PC-9 (cell line): ENCODE measurements at regions not wholly inside any gene's neighbourhood (a gene's known extent, or its start where the extent isn't known, plus 50 kb on each side); places are given as distances from the start of the nearest gene placed in this dataset.

Source experiments
- BruUV-seq: library from RNA; stranded (reverse); fragments of 400-500 nt; replicated peaks from 2 replicates; lab custom pipeline; 2021; lab: Mats Ljungman, UMichigan
- CTCF ChIA-PET: fragments of 300-600 bp; sonication (Branson Sonifier 250); formaldehyde crosslinking; loops from one replicate; lab custom pipeline; 2022; ENCODE audit warnings: antibody characterized with exemption; lab: Charles Lee
- POLR2A ChIA-PET: fragments of 300-600 bp; sonication (Branson Sonifier 250); formaldehyde crosslinking; loops from one replicate; lab custom pipeline; 2022; ENCODE audit warnings: antibody characterized with exemption; ENCODE audit not compliant: unreplicated experiment; lab: Charles Lee
- DNase-seq, 2 experiments: peaks; one replicate each; pipeline versions ENCODE4 v3.0.0 to v3.0.0-alpha.2; 2015 to 2022; ENCODE audit warnings: mixed read lengths in 1 of 2
- H2AFZ ChIP-seq: fragments of 200-600 bp; sonication (generic); 2 replicates; pipeline ENCODE4 v1.8.1; 2017; ENCODE audit warnings: antibody characterized with exemption
- H3F3A ChIP-seq: fragments of 200-600 bp; sonication (generic); 2 replicates; pipeline ENCODE4 v1.8.1; 2017; ENCODE audit warnings: antibody characterized with exemption, mild to moderate bottlenecking, low read depth; ENCODE audit not compliant: insufficient read depth
- H3K27ac ChIP-seq: fragments of 200-600 bp; sonication (generic); 2 replicates; pipeline ENCODE4 v1.6.1; 2016; ENCODE audit warnings: mixed run types
- H3K27me3 ChIP-seq: fragments of 200-600 bp; sonication (generic); 2 replicates; pipeline ENCODE4 v1.6.1; 2016; ENCODE audit warnings: low read depth, mixed run types; ENCODE audit not compliant: insufficient read depth
- H3K36me3 ChIP-seq: fragments of 200-600 bp; sonication (generic); 2 replicates; pipeline ENCODE4 v1.6.1; 2016; ENCODE audit warnings: low read depth, mixed run types
- H3K4me1 ChIP-seq: fragments of 200-600 bp; sonication (generic); replicated peaks from 2 replicates; pipeline ENCODE4 v1.6.1; 2016; ENCODE audit warnings: mixed run types; ENCODE audit not compliant: insufficient read depth
- H3K4me2 ChIP-seq: fragments of 200-600 bp; sonication (generic); 2 replicates; pipeline ENCODE4 v1.6.1; 2017; ENCODE audit warnings: mixed run types
- H3K4me3 ChIP-seq: fragments of 200-600 bp; sonication (generic); 2 replicates; pipeline ENCODE4 v1.6.1; 2016; ENCODE audit warnings: mixed run types
- H3K79me2 ChIP-seq: fragments of 200-600 bp; sonication (generic); 2 replicates; pipeline ENCODE4 v1.6.1; 2017; ENCODE audit warnings: low read depth, mixed run types
- H3K9me2 ChIP-seq: fragments of 200-600 bp; sonication (generic); 2 replicates; pipeline ENCODE4 v1.8.1; 2017; ENCODE audit warnings: mild to moderate bottlenecking; ENCODE audit not compliant: insufficient read depth
- H3K9me3 ChIP-seq: fragments of 200-600 bp; sonication (generic); 2 replicates; pipeline ENCODE4 v1.8.1; 2016; ENCODE audit warnings: low read depth; ENCODE audit not compliant: insufficient read depth
- H4K20me1 ChIP-seq: fragments of 200-600 bp; sonication (generic); 2 replicates; pipeline ENCODE4 v1.8.1; 2017; ENCODE audit not compliant: insufficient read depth
- EZH2 ChIP-seq: fragments of 200-600 bp; sonication (generic); IDR thresholded peaks from 2 replicates; pipeline ENCODE4 v1.8.0; 2017; ENCODE audit warnings: antibody characterized with exemption, low read depth
- intact Hi-C: fragments of 100-400 bp; cut with micrococcal nuclease; formaldehyde crosslinking; loops from one replicate; pipeline ENCODE4 v1.10.0; 2022; ENCODE audit not compliant: unreplicated experiment
- TF ChIP-seq, protein P1 (sequence below): fragments of 200-600 bp; sonication (generic); conservative IDR thresholded peaks from 2 replicates; pipeline ENCODE4 v1.6.1; 2017; ENCODE audit warnings: mixed run types, antibody characterized with exemption, mild to moderate bottlenecking, moderate library complexity

DNA sequence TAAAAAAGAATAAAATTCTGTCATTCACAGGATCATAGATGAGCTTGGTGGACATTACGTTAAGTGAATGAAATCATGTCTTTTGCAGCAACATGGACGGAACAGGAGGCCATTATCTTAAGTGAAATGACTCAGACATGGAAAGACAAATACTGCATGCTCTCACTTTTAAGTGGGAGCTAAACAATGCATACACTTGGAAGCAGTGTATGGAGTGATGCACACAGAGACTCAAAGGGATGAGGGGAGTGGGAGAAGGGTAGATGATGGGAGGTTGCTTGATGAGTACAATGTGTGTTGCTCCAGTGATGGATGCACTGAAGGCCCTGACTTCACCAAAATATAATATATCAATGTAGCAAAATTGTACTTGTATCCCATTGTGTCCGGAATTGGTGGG is 293.4 kb downstream of the CD109 start:
- Histone ChIP-seq H3F3A (no peaks in the 10 kb centered on the region), H3K4me2 (no peak overlapping the region), H3K27ac (no peak overlapping the region), H3K79me2 (no peaks in the 10 kb centered on the region), H3K36me3 (no peaks in the 10 kb centered on the region), H3K27me3 (no peaks in the 10 kb centered on the region), H4K20me1 (no peaks in the 10 kb centered on the region), H3K4me3 (no peak overlapping the region), H3K9me3 (no peaks in the 10 kb centered on the region), H2AFZ (no peak overlapping the region), H3K9me2 (no peaks in the 10 kb centered on the region), H3K4me1 (no peaks in the 10 kb centered on the region)
- no peak for DNase-seq
- ChIA-PET CTCF (no interaction called here), POLR2A (no interaction called here)
- no TSS peak for BruUV-seq
- TF ChIP-seq EZH2 = no peak
- TF ChIP-seq, protein P1, sequence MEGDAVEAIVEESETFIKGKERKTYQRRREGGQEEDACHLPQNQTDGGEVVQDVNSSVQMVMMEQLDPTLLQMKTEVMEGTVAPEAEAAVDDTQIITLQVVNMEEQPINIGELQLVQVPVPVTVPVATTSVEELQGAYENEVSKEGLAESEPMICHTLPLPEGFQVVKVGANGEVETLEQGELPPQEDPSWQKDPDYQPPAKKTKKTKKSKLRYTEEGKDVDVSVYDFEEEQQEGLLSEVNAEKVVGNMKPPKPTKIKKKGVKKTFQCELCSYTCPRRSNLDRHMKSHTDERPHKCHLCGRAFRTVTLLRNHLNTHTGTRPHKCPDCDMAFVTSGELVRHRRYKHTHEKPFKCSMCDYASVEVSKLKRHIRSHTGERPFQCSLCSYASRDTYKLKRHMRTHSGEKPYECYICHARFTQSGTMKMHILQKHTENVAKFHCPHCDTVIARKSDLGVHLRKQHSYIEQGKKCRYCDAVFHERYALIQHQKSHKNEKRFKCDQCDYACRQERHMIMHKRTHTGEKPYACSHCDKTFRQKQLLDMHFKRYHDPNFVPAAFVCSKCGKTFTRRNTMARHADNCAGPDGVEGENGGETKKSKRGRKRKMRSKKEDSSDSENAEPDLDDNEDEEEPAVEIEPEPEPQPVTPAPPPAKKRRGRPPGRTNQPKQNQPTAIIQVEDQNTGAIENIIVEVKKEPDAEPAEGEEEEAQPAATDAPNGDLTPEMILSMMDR = no peak
- intact Hi-C loops = no loop called here

DNA sequence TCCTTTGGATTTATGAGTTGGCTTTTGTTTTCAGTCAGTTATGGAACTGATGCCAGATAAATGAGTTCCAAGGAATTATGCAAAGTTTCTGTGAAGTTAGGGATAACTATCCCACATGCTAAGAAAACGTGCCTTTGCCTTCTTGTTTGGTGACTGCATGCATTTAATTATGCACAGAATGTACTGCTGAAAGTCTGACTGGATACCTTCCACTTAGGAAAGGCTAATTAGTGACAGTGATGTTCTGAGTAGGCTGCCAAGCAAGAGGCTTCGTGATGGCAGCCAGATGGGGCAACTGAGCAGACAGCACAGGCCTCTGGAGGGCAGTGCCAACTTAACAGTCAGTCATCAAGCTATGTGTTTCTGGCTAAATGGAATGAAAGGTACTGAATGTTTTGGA is 289.9 kb downstream of the CD109 start:
- Histone ChIP-seq H4K20me1 (no peaks in the 10 kb centered on the region), H2AFZ (no peak overlapping the region), H3K27ac (no peak overlapping the region), H3K9me3 (no peaks in the 10 kb centered on the region), H3K36me3 (no peaks in the 10 kb centered on the region), H3K4me1 (no peaks in the 10 kb centered on the region), H3K9me2 (no peaks in the 10 kb centered on the region), H3K79me2 (no peaks in the 10 kb centered on the region), H3K4me2 (no peak overlapping the region), H3K27me3 (no peaks in the 10 kb centered on the region), H3F3A (no peaks in the 10 kb centered on the region), H3K4me3 (no peak overlapping the region)
- TF ChIP-seq EZH2 = no peak
- TF ChIP-seq, protein P1 = no peak; the same call in 1 of the 2 replicates
- ChIA-PET CTCF (no interaction called here), POLR2A (no interaction called here)
- no TSS peak for BruUV-seq
- intact Hi-C loops = no loop called here
- no peak for DNase-seq

GRCh38 chr6:73984571-73985210 is 288.7 kb downstream of the CD109 start:
- H2AFZ ChIP-seq = no peak overlapping the region
- H3K36me3 ChIP-seq = no peaks in the 10 kb centered on the region
- DNase-seq = no peak
- ChIA-PET CTCF (no interaction called here), POLR2A (interaction anchor here (0.6 kb wide), 1 partner anchor 873 kb away, joined by 5 read pairs; no protein-coding TSS in a partner anchor)
- no peaks in the 10 kb centered on the region for H3F3A ChIP-seq
- H3K4me3 ChIP-seq = no peak overlapping the region
- H4K20me1 ChIP-seq = no peaks in the 10 kb centered on the region
- intact Hi-C loops = loop anchor here (5.0 kb wide), 1 partner anchor 127 kb away; no protein-coding TSS in a partner anchor
- no peaks in the 10 kb centered on the region for H3K9me2 ChIP-seq
- H3K9me3 ChIP-seq = no peaks in the 10 kb centered on the region
- no peak overlapping the region for H3K27ac ChIP-seq
- BruUV-seq = no TSS peak
- TF ChIP-seq EZH2 = no peak
- TF ChIP-seq, protein P1 = no peak
- H3K4me1 ChIP-seq = no peaks in the 10 kb centered on the region
- H3K79me2 ChIP-seq = no peaks in the 10 kb centered on the region
- H3K27me3 ChIP-seq = no peaks in the 10 kb centered on the region
- H3K4me2 ChIP-seq = no peak overlapping the region
